OCI-M2 (cell line): ENCODE measurements at regions not wholly inside any gene's neighbourhood (a gene's known extent, or its start where the extent isn't known, plus 50 kb on each side); places are given as distances from the start of the nearest gene placed in this dataset.
"Not testable (repeated sequence)": the region's sequence is repeated elsewhere in the genome, so short reads cannot be mapped to it uniquely, and the experiment has no call there.

Source experiments
- DNase-seq: peaks from one replicate; lab custom pipeline; 2025; ENCODE audit not compliant: unreplicated experiment; lab: John Stamatoyannopoulos, UW

DNA sequence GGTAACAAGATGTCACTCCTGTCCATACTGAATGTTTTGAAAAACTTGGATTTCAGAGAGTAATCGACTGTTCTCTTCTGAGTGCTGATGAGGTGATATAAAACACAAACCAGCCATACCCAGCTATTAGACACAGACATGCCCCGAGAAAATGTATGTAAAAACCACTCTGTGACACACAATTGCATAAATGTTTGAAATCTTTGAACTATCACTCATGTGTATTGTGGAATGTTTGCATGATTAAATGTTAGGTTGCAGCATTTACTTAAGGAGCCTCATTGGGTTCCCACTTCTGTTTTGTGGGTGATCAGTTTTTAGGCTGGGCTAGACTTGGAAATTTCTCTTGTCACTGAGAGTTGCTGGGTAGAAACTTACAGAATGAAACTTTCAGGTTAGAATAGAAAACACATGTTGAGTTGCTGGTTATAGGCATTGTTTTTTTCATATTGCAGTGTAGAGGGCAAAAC, 270.4 kb upstream of the B3GALT2 start:
- DNase-seq, result no peak

DNA sequence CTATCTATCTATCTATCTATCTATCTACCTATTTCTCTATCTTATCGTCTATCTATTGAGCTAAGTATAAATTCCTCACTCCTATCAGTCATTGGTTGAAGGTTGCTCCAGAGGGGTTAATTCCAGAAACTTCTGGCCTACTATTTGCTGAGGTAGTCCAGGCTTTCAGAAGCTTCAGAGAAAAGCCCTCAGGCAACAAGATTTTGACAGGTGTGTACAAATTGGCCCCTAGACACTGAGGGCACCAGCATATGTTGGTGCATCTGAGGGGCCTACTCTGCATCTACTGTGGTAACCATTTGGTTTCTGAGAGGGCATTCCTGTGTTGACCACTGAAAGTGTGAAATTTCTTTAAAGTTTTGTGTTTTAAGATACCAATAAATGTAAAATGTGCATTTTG, 265.2 kb upstream of the B3GALT2 start:
- DNase-seq, result no peak

DNA sequence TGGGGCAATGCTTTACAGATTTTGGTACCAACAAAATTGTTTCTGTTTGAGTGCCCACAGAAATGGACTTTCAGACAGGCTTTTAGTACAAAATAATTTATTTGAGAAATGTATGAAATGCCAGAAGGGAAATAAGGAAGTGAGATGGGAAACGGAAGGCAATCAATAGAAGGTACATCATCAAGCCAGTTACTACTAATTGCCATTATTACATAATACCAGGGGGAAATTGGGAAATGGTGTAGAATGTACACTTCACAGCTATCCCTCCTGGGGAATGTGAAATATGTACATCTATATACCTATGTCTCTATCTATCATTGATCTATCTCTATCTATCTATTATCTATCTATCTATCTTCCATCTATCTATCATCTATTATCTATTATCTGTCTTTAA, 264.6 kb upstream of the B3GALT2 start:
- DNase-seq, result no peak

DNA sequence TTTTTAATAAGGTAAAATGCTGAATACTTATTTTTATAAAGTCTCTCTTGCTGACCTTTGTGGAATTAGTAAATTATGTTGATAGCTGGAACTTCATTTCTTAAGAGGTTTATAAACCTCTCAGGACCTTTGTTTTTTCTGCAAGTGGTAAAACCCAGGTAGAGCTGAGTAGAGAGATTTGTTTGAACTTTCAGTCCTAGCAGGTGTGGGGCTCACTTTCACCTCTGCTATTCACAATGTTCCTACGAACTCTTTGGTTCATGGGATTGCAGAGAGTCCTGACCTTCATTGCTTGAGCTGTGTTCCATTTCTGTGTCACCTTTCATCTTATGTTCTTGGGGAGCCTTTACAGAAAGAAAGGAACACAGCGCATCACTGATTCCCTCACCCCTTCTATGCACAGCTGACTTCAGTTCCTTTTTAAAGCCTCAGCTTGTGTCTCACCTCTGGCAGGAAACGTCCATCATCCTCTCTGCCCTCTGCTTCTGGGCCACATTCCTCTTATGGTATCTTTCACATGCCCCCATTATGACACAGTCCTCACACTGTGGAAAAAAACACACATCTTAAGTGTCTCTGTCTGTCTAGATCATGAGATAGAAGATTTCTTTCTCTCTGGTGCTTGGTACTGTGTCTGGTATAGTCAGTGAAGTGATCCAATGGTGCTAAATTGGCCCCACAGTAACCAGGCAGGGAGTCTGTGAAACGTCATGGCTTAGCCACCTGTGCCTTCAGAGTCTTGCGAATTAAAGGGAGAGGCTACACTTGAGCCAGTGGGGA, 262.5 kb upstream of the B3GALT2 start:
- no peak for DNase-seq

DNA sequence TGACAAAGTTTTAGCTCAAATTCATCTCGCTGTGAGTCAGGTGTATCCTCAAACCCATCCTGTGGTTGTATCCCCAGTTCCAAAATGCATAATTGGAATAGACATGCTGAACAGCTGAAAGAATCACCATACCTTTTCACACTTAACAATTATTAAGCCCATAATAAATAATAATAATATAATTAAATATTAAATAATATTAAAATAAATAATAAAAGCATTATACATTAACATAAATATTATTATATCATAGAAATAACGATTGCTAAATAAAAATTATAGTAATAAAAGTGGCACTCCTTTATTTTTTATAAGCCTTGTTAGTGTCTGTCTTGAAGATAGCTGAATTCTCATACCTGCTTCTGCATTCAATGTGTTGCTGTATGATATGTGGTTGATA, 257.5 kb upstream of the B3GALT2 start:
- no peak for DNase-seq

DNA sequence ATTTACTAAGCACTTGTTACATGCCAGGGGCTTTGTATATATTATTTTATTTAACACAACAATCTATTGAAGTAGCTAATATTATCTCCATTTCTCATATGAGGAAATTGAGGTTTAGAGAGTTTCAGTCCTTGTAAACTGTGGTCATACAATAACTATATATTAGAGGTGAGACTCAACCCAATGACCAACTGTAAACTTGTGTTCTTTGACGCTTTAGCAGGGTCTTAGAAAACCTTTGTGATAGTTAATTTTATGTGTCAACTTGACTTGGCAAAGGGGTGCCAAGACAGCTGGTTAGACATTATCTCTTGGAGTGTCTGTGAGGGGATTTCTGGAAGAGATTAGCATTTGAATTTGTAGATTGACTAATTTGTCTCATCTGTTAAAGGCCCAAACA, 252.4 kb upstream of the B3GALT2 start:
- DNase-seq, result no peak

DNA sequence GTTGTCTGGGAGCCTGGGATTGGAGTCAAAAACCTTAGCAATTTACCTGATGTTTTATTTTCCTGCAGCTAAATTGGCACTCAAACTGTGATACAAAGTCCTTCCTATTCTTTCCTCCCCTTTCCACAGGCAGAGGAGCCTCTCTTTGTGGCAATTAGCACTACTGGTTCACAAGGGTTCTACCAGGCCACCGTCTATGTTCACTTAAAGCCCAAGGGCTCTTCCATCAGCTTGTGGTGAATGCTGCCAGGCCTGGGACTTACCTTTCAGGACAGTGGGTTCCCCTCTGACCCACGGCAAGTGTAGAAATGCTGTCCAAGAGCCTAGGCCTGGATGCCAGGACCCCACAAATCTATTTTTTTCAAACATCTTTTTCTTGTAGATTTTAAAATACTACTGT, 251.9 kb upstream of the B3GALT2 start:
- DNase-seq, result no peak

DNA sequence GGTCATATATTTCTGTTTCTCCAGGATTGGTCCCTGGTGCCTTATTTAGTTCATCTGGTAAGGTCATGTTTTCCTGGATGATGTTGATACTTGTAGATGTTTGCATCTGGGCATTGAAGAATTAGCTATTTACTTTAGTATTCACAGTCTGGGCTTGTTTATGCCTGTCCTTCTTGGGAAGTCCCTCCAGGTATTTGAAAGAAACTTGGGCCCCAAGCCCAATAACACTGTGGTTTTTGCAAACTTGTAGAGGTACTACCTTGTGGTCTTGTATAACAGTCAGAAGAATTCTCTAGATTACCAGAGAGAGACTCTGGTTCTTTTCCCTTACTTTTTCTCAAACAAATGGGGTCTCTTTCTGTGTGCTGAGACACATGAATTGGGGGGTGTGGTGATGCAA, 251.4 kb upstream of the B3GALT2 start:
- no peak for DNase-seq

DNA sequence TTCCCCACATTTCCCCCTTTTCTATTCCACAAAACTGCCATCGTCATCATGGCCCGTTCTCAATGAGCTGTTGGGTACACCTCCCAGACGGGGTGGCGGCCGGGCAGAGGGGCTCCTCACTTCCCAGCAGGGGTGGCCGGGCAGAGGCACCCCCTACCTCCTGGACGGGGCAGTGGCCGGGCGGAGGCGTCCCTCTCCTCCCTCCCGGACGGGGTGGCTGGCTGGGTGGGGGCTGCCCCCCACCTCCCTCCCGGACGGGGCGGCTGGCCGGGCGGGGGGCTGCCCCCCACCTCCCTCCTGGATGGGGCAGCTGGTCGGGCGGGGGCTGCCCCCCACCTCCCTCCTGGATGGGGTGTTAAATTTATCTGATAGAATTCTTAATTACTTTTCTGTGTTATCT, 250.9 kb upstream of the B3GALT2 start:
- DNase-seq, result not testable (repeated sequence)

DNA sequence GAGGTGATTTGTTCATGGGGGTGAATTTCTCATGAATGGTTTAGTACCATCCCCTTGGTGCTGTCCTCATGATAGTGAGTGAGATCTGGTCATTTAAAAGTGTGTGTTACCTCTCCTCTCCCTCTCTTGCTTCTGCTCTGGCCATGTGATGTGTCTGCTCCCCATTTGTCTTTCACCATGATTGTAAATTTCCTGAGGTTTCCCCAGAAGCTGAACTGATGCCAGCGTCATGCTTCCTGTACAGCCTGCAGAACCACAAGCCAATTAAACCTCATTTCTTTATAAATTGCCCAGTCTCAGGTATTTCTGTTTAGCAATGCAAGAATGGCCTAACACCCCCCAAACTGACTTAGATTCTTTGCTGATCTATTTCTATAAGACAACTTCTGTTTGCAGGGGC, 249.4 kb upstream of the B3GALT2 start:
- no peak for DNase-seq

DNA sequence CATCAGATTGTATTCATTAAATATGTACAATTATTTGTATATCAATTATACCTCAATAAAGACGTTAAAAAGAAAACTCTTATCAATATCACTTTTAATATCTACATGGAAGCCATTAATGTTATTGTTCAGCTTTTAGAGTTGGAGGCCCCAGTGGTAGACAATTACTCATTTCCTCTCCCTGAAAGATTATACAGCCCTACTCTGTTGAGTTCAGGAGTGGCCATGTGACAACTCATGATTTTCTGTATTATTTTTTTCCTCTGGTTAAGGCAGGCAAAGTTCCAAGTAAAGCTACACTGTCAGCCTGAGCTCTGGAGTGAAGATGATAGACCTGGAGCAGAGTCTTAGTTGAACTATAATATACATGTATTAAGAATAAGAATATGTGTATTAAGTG, 247.9 kb upstream of the B3GALT2 start:
- DNase-seq, result no peak

DNA sequence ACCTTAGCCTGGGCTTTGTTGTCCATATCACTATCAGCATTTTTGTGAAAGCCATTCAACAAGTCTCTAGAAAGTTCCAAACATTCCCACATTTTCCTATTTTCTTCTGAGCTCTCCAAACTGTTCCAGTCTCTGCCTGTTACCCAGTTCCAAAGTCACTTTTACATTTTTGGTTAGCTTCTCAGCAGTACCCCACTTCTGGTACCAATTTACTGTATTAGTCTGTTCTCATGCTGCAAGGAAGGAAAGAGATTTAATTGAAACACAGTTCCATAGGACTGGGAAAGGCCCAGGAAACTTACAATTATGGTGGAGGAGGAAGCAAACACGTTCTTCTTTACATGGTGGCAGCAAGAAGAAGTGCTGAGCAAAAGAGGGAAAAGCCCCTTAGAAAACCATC, 247.2 kb upstream of the B3GALT2 start:
- DNase-seq, result no peak

DNA sequence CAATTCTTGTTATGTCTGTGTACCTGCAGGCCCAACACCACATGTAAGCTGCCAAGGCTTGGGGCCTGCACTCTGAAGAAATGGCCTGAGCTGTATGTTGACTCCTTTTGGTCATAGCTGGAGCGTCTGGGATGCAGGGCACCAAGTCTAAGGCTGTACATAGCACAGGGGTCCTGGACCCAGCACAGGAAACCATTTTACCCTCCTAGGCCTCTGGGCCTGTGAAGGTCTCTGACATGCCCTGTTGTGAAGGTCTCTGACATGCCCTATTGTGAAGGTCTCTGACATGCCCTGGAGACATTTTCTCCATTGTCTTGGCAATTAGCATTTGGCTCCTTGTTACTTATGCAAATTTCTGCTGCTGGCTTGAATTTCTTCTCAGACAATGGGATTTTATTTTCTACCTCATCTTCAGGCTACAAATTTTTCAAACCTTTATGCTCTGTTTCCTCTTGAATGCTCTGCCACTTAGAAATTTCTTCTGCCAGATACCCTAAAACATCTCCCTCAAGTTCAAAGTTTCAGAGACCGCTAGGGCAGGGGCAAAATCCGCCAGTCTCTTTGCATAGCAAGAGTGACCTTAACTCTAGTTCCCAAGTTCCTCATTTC, 246.7 kb upstream of the B3GALT2 start:
- DNase-seq, result no peak

DNA sequence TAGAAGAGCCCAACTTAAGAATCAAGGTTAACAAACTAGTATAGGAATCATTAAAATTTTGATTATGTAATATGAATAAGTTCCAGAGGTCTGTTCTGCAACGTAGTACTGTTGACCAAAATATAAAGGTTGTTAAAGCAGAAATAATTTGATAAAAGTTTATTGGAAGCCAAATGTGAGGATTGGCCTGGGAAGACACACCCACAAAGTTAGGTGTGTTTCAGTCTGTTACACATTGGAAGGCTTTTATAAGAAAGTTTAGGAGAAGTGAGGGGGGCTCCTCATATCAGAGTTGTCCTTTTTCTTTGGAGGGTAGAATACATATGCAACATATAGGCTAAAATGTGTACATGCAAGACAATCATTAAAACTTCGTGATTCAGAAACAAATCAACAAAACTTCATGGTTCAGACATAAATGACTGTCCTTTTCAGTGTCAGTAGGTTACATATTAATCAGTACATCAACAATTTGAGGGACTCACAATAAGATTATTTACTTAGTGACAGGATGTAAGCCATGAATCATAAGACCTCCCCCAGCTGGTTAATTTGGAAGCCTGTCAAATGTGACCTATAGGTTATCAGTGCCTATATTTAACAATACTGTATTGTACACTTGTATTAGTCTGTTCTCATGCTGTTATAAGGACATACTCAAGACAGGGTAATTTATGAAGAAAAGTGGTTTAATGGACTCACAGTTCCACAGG, 245.0 kb upstream of the B3GALT2 start:
- DNase-seq, result no peak

DNA sequence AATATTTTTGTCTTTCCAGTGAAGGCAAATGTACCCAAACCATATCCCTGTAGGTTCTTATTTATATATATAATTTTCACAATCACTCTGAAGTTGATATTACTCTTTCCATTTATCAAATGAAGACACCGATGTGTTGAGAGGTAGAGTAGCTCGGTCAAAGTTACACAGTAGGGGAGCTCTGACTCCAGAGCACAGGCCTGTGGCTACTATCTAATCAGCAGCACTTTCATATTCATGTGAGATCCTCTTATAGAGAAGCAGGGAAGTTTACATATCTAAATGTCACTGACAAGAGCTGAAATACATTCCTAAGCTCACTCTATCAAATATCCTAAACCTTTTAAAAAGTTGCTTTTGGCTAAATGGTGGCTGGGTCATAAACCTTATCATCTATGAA, 241.1 kb upstream of the B3GALT2 start:
- DNase-seq, result no peak

DNA sequence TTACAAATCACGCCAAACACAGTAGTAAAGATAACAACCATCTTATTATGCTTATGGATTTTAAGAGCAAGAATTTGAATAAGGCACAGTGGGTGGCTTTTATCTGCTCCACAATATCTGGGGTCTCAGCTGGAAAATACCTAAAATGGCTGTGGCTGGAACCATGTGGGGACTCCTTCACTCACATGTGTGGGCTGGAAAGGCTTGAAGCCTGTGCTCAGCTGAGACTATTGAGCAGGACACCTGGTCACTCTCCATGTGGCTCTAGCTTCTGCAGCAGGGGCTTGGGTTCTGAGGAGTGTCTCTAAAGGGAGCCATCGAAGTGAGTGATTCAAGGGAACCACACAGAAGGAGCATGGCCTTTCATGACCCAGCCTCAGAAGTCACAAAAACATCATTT, 239.6 kb upstream of the B3GALT2 start:
- DNase-seq, result no peak

DNA sequence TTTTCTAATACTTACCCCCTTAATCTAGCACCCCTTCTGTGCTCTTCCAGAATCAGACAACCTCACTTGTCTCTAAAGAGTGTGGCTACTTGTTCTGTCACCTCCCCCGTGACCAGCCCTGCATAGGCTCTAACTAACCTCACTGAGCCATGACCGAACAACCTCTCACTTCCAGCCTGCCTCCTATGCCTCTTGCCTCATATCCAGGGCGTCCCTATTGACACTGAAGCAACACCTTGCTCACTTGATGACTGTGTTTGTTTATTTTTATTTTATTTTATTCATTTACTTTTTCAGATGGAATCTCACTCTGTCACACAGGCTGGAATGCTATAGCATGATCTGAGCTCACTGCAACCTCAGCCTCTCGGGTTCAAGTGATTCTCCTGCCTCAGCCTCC, 235.1 kb upstream of the B3GALT2 start:
- DNase-seq, result no peak

DNA sequence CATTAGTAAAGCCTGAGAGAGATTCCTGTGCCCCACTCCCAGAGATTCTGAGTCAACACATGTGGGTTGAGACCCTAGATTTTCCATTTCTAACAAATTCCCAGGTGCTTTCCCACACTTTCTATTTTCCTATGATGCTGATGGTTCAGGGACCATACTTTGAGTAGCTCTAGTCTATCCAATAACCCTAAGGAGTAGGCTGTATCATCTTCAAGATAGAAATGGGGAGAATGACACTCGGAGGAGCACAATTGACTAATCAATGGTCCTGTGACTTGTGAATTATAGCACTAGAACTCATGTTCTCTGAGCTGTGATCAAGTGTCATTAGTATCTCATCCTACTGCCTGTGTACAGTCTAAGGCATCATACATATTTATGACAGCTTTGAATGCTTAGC, 232.9 kb upstream of the B3GALT2 start:
- no peak for DNase-seq

DNA sequence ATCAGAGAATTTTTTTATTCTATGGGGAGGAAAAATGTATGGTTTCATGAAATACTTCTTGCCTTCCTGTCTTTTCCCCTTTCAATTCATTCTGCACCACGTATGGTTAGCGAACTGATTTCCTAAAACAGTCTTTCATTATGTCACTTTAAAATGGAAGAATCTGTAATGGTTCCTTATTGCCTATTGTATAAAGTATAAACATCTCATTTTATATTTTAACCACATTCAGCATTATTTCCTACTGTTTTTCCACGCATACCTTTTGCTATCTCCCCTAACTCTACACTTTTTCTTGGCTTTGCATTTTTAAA, 232.3 kb upstream of the B3GALT2 start:
- DNase-seq, result no peak

DNA sequence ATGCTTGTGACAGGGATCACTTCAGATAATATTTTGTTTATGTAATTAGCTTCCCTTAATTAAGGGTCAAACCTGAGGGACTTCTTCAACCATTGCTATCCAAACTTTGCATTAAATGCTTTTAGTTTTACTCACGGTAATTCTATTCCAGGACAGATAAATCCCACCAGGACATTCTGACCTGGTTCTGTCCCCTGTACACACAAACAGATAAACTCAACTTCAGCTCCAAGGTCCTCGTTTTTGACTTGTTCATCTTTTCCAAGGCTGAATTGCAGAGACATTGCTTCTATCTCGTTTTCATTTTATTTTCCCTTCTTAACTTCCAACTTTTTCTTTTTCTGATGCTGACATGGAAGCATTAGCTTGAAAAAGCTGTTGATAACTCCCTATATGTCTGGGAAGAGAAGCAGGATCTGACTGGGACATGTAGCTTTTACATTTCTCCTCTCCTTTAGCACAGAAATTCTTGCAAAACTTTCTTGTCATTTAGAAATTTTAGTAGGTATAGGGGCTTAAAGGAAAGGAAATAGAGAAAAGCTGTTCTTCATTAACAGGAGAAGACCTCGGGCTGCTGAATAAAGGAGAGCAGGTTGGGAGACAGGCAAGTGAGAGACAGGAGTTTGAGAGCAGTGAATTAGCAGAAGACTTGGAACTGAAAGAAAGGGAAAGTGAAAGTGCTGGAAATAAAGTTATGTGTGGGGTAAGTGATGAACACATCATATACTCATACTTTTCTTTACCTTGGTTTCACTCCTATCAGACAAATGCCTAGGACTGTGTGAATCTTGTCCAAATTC, 231.7 kb upstream of the B3GALT2 start:
- no peak for DNase-seq

DNA sequence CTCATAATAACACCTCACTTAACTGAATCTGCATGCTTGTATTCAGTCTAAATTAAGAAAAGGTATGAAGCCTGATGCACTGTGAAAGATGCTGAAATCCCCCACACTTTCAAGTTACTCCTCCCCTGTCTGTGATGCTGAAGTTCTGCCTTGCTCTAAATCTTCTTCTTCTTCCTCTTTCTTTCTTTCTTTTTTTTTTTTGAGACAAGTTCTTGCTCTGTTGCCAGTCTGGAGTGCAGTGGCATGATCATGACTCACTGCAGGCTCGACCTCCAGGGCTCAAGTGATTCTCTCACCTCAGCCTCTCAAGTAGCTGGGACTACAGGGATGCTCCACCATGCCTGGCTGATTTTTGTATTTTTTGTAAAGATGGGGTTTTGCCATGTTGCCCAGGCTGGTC, 231.0 kb upstream of the B3GALT2 start:
- no peak for DNase-seq
